ENCODE measurements at regions not wholly inside any gene's neighbourhood (a gene's known extent, or its start where the extent isn't known, plus 50 kb on each side); places are given as distances from the start of the nearest gene placed in this dataset.
A peak's percentile ranks its signal among the peaks of the same experiment; 100 is the strongest.

- DNase-seq, result no peak
Observed at GRCh38 chr14:89516173-89516572, 99.1 kb upstream of the FOXN3 start.

- no peak for DNase-seq
Observed at GRCh38 chr14:89514601-89515000, 97.6 kb upstream of the FOXN3 start.

GRCh38 chr14:89509891-89510290 lies 92.9 kb upstream of the FOXN3 start:
- DNase-seq, result no peak

- no peak for DNase-seq
Observed at GRCh38 chr14:89508863-89509262, 91.8 kb upstream of the FOXN3 start.

- no peak for DNase-seq
Observed at GRCh38 chr14:89507926-89508460, 91.0 kb upstream of the FOXN3 start.

- DNase-seq, result no peak
Observed at GRCh38 chr14:89507521-89507920, 90.5 kb upstream of the FOXN3 start.

- peak; percentile 54 for DNase-seq
Observed at GRCh38 chr14:89506891-89507452, 89.9 kb upstream of the FOXN3 start.

GRCh38 chr14:89504602-89505313 lies 87.7 kb upstream of the FOXN3 start:
- DNase-seq, result no peak

GRCh38 chr14:89504091-89504490 lies 87.1 kb upstream of the FOXN3 start:
- no peak for DNase-seq

GRCh38 chr14:89503431-89503996 lies 86.5 kb upstream of the FOXN3 start:
- no peak for DNase-seq

- DNase-seq, result no peak
Observed at GRCh38 chr14:89502966-89503365, 85.9 kb upstream of the FOXN3 start.

- no peak for DNase-seq
Observed at GRCh38 chr14:89501381-89501780, 84.3 kb upstream of the FOXN3 start.

- no peak for DNase-seq
Observed at GRCh38 chr14:89500303-89500702, 83.3 kb upstream of the FOXN3 start.

- no peak for DNase-seq
Observed at GRCh38 chr14:89498878-89499277, 81.8 kb upstream of the FOXN3 start.

- DNase-seq, result no peak
Observed at GRCh38 chr14:89495718-89496117, 78.7 kb upstream of the FOXN3 start.

- peak; percentile 8 for DNase-seq
Observed at GRCh38 chr14:89493877-89494634, 77.0 kb upstream of the FOXN3 start.

- DNase-seq, result no peak
Observed at GRCh38 chr14:89493406-89493805, 76.4 kb upstream of the FOXN3 start.

- no peak for DNase-seq
Observed at GRCh38 chr14:89491711-89492381, 74.8 kb upstream of the FOXN3 start.

GRCh38 chr14:89490466-89490865 lies 73.4 kb upstream of the FOXN3 start:
- no peak for DNase-seq

GRCh38 chr14:89489761-89490437 lies 72.9 kb upstream of the FOXN3 start:
- peak; percentile 16 for DNase-seq

GRCh38 chr14:89486961-89487360 lies 69.9 kb upstream of the FOXN3 start:
- DNase-seq, result no peak

- DNase-seq, result no peak
Observed at GRCh38 chr14:89486505-89486904, 69.5 kb upstream of the FOXN3 start.

Measured in NCI-H524 treated with DMSO at 0.1 percent for 48 hours (cell line).